ENCODE measurements at regions not wholly inside any gene's neighbourhood (a gene's known extent, or its start where the extent isn't known, plus 50 kb on each side); places are given as distances from the start of the nearest gene placed in this dataset.

GRCh38 chr2:106041150-106041549 lies 153.0 kb downstream of the UXS1 start:
- no peak for DNase-seq

- no peak for DNase-seq
These were observed 154.3 kb downstream of the UXS1 start for GRCh38 chr2:106039634-106040315.

GRCh38 chr2:106038601-106039375 lies 155.3 kb downstream of the UXS1 start:
- no peak for DNase-seq

GRCh38 chr2:106037932-106038331 lies 156.2 kb downstream of the UXS1 start:
- DNase-seq, result no peak

GRCh38 chr2:106037262-106037661 lies 156.8 kb downstream of the UXS1 start:
- DNase-seq, result no peak

- DNase-seq, result no peak
These were observed 159.8 kb downstream of the UXS1 start for GRCh38 chr2:106034325-106034724.

- no peak for DNase-seq
These were observed 161.4 kb downstream of the UXS1 start for GRCh38 chr2:106032676-106033075.

- DNase-seq, result peak; percentile 59 to 60
These were observed 163.5 kb downstream of the UXS1 start for GRCh38 chr2:106030287-106031268.

GRCh38 chr2:106028192-106028591 lies 165.9 kb downstream of the UXS1 start:
- DNase-seq, result no peak

- no peak for DNase-seq
These were observed 167.6 kb downstream of the UXS1 start for GRCh38 chr2:106026271-106027190.

GRCh38 chr2:106025796-106026195 lies 168.3 kb downstream of the UXS1 start:
- DNase-seq, result no peak

GRCh38 chr2:106021662-106022028 lies 172.5 kb downstream of the UXS1 start:
- DNase-seq, result no peak

- DNase-seq, result no peak
These were observed 173.1 kb downstream of the UXS1 start for GRCh38 chr2:106020821-106021661.

- no peak for DNase-seq
These were observed 174.1 kb downstream of the UXS1 start for GRCh38 chr2:106020032-106020431.

GRCh38 chr2:106018141-106018540 lies 176.0 kb downstream of the UXS1 start:
- DNase-seq, result no peak

GRCh38 chr2:106012591-106013347 lies 181.3 kb downstream of the UXS1 start:
- no peak for DNase-seq

GRCh38 chr2:106012001-106012590 lies 182.0 kb downstream of the UXS1 start:
- DNase-seq, result no peak

- DNase-seq, result no peak
These were observed 182.7 kb downstream of the UXS1 start for GRCh38 chr2:106011380-106011779.

GRCh38 chr2:106010818-106011355 lies 183.2 kb downstream of the UXS1 start:
- DNase-seq, result no peak

- no peak for DNase-seq
These were observed 185.0 kb downstream of the UXS1 start for GRCh38 chr2:106009096-106009495.

Data from activated T-cell treated with anti-CD3 and anti-CD28 coated beads, Interleukin-2, amount 50 U/mL, for 48 hours (primary cell).